PFSK-1 (cell line): ENCODE measurements at regions not wholly inside any gene's neighbourhood (a gene's known extent, or its start where the extent isn't known, plus 50 kb on each side); places are given as distances from the start of the nearest gene placed in this dataset.

Experiments used
- POLR2AphosphoS5 ChIP-seq: IDR thresholded peaks from 2 replicates; pipeline ENCODE4 v1.6.1; 2012; ENCODE audit warnings: low read depth, mild to moderate bottlenecking, control low read depth, low read length, moderate library complexity
- REST ChIP-seq, 2 experiments: IDR thresholded peaks; 2 replicates each; pipeline versions ENCODE4 v1.6.1 to v1.8.0; 2011 to 2012; ENCODE audit warnings: low read depth in 2 of 2, low read length in 2 of 2, control low read depth in 1 of 2, inconsistent platforms in 1 of 2, mild to moderate bottlenecking in 1 of 2, moderate library complexity in 1 of 2; ENCODE audit not compliant: insufficient read depth in 1 of 2
- SIN3A ChIP-seq: IDR thresholded peaks from 2 replicates; pipeline ENCODE4 v1.6.1; 2012; ENCODE audit warnings: mild to moderate bottlenecking, low read length, moderate library complexity, borderline replicate concordance; ENCODE audit not compliant: insufficient read depth

GRCh38 chr1:221791846-221792245 is 50.0 kb upstream of the DUSP10 start:
- TF ChIP-seq REST (IDR thresholded peaks at IDR 0.05; ENCODE audit: insufficient read depth in 1 of 2, low read depth in 2 of 2, low read length in 2 of 2), result no peak
- no peak for TF ChIP-seq POLR2AphosphoS5
- TF ChIP-seq SIN3A, result no peak
